ENCODE measurements at regions not wholly inside any gene's neighbourhood (a gene's known extent, or its start where the extent isn't known, plus 50 kb on each side); places are given as distances from the start of the nearest gene placed in this dataset.

DNA sequence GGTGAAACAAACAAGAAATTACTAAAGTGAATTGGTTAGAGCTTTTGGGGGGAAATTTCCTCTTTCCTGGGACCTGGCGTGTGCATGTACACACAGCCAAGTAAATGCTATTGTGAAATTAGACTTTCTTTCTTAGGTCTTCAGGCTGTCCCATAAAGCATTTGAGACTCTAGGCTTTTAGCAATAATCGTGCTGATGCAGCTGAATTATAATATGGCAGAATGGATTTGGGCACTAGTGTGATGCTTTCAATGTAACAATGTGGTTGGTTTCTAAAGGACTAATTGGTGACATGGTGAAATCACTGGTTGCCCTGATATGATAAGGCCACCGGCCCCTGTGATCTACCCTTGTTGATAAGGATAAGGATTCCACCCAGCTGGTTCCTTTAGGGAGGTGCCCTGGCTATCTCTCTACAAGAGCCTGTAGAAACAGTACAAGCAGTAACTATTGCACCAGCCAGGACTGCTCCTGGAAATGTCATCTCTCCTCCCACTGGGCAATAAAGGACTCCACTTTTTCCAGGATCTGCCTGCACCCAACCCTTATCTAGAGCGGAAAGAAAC is 164.1 kb downstream of the TFAP2A start:
- Mint-ChIP-seq H3K4me3 (no peak overlapping the region), H3K9me3 (no peaks in the 10 kb centered on the region)
- POLR2A ChIA-PET: no interaction called here

DNA sequence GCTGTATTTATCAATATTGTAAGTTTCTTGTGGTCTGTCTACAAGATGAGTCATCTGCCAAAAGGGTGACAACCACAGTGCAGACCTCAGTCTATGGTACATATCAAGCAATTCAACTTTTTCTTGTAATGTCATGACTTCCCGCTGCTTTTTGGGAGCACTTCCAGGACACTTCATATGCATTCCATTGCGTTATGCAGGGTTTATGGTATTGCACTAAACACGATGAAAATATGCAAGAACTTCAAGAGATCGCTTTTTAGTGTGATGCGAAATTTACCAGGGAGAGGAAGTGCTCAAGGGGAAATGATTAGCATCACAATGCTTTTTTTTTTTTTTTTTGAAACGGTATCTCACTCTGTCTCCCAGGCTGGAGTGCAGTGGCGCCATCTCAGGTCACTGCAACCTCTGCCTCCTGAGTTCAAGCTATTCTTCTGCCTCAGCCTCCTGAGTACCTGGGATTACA is 166.5 kb downstream of the TFAP2A start:
- Mint-ChIP-seq H3K27me3 (peaks cover 2% of the 10 kb centered on the region), H3K36me3 (no peaks in the 10 kb centered on the region), H3K27ac (no peak overlapping the region), H3K9me3 (no peaks in the 10 kb centered on the region), H3K4me3 (no peak overlapping the region), H3K4me1 (no peaks in the 10 kb centered on the region)
- POLR2A ChIA-PET: no interaction called here
- DNase-seq: no peak
- ATAC-seq (ENCODE audit: low read depth): no peak

More for the DNA sequence above, 164.1 kb downstream of the TFAP2A start:
- peaks cover 2% of the 10 kb centered on the region for H3K27me3 Mint-ChIP-seq
- H3K27ac Mint-ChIP-seq: no peak overlapping the region
- H3K4me1 Mint-ChIP-seq: no peaks in the 10 kb centered on the region
- ATAC-seq (ENCODE audit: low read depth) (no peak), DNase-seq (no peak)
- H3K36me3 Mint-ChIP-seq: no peaks in the 10 kb centered on the region

DNA sequence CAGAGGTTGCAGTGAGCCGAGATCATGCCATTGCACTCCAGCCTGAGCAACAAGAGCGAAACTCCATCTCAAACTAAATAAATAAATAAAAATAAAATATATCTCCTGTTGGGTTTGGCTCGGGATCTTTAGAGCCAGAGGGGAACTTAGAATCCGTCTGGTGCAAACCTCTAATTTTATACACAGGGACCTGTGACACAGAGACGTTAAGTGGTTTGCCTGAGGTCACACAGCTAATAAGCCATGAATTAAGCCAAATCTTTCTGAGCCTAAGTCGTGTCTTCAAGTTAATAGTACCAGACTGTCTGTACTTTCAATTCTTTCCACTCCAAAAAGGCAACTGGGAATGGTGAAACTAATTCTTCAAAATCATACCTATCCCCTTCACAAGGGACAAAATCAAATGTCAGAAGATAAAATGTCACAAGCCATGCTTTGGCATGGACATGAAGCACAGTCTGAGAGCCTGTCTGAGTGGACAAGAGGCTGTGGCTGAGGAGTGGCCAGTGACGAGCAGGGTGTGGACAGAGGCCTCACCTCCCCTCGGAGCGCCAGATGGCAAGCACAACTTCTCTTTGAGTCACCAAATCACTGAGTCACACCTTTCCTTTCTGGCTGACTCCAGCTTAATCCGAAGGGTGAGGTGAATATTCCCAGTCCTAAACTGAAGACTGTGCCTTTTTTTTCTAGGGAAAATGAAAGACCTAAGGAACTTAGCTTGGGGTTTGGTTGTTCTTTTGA is 177.4 kb downstream of the TFAP2A start:
- Mint-ChIP-seq H3K9me3 (no peaks in the 10 kb centered on the region), H3K4me1 (no peaks in the 10 kb centered on the region), H3K4me3 (no peak overlapping the region), H3K36me3 (no peaks in the 10 kb centered on the region), H3K27me3 (no peaks in the 10 kb centered on the region), H3K27ac (no peak overlapping the region)
- POLR2A ChIA-PET: no interaction called here
- no peak for ATAC-seq (ENCODE audit: low read depth)
- DNase-seq: no peak

DNA sequence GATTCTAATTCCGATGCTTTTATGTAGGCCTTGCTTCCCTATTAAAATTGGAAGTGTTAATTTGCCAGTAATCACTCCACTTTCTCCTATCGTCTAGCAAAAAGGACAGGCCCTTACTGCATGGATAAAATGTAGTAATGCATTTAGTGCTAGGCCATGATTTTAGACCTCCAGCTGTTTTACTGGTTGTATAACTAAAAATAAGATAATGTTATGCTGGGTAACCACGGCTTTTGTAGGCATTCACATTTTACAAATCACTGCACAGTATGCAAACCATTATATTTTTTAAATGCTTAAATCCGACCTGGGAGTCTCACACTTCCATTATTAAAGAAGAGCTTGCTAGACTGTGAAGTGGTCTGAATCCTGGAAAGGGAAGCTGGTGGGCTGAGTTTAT is 179.5 kb downstream of the TFAP2A start:
- no peak overlapping the region for H3K4me3 Mint-ChIP-seq
- DNase-seq (no peak), ATAC-seq (ENCODE audit: low read depth) (no peak)
- no peaks in the 10 kb centered on the region for H3K4me1 Mint-ChIP-seq
- H3K27me3 Mint-ChIP-seq: no peaks in the 10 kb centered on the region
- no peak overlapping the region for H3K27ac Mint-ChIP-seq
- no peaks in the 10 kb centered on the region for H3K36me3 Mint-ChIP-seq
- POLR2A ChIA-PET: no interaction called here
- no peaks in the 10 kb centered on the region for H3K9me3 Mint-ChIP-seq

DNA sequence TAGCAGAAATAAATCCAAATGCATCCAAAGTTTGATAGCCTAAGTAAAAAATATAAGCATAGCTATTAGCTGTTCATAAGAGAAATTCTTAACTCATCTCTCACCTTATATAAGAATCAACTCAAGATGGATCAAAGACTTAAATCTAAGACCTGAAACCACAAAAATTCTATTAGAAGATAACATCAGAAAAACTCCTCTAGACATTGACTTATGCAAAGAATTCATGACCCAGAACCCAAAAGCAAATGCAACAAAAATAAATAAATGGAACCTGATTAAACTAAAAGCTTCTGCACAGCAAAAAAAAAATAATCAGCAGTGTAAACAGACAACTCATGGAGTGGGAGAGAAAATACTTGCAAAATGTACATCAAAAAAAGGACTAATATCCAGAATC is 184.3 kb downstream of the TFAP2A start:
- DNase-seq (no peak), ATAC-seq (ENCODE audit: low read depth) (no peak)
- Mint-ChIP-seq H3K27me3 (no peaks in the 10 kb centered on the region), H3K4me3 (no peak overlapping the region), H3K4me1 (no peaks in the 10 kb centered on the region), H3K36me3 (no peaks in the 10 kb centered on the region), H3K9me3 (no peaks in the 10 kb centered on the region), H3K27ac (no peak overlapping the region)
- POLR2A ChIA-PET: no interaction called here

DNA sequence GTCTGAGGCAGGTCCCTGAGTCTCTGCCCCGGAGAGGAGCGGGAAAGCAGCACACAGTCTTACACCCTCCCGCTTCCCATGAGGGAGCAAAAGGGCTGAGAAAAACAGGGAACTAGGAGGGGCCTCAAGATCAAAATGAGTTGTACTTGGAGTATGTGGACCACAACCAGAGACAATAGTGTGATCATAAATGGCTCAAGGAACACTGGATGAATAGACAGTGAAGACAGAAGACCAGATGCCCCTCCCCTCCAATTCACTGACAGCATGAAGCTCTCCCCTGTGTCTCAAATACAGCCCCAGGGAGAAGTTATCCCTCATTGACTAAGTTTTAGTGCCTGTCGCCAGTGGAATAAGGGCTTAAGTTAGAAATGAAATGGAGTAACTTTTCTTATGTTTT is 191.0 kb downstream of the TFAP2A start:
- POLR2A ChIA-PET: no interaction called here
- no peak for ATAC-seq (ENCODE audit: low read depth)
- H3K4me1 Mint-ChIP-seq: no peaks in the 10 kb centered on the region

DNA sequence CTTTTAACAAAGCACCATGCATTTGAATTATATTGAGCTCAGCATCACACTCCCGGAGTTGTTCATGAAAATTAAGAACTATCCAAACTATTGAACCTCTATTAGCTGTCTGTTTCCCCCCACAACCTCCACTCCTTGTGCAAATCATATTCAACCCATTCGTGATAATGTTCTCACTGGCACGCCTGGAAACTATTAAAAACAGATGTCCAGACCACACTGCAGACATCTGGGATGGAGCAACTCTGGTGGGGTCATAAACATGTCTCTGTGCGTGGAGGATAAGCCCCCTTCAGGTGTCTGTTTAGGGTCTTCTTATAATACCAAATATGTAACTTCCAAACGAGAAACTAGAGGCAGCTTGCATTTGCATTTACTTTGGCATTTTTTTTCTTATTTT is 193.7 kb downstream of the TFAP2A start:
- Mint-ChIP-seq H3K4me1 (no peaks in the 10 kb centered on the region), H3K36me3 (no peaks in the 10 kb centered on the region), H3K9me3 (no peaks in the 10 kb centered on the region), H3K27me3 (no peaks in the 10 kb centered on the region), H3K27ac (no peak overlapping the region), H3K4me3 (no peak overlapping the region)
- DNase-seq (no peak), ATAC-seq (ENCODE audit: low read depth) (no peak)
- POLR2A ChIA-PET: no interaction called here

More for the DNA sequence above, 191.0 kb downstream of the TFAP2A start:
- no peak overlapping the region for H3K4me3 Mint-ChIP-seq
- no peak for DNase-seq
- H3K27me3 Mint-ChIP-seq: no peaks in the 10 kb centered on the region
- no peaks in the 10 kb centered on the region for H3K36me3 Mint-ChIP-seq
- no peak overlapping the region for H3K27ac Mint-ChIP-seq
- no peaks in the 10 kb centered on the region for H3K9me3 Mint-ChIP-seq

DNA sequence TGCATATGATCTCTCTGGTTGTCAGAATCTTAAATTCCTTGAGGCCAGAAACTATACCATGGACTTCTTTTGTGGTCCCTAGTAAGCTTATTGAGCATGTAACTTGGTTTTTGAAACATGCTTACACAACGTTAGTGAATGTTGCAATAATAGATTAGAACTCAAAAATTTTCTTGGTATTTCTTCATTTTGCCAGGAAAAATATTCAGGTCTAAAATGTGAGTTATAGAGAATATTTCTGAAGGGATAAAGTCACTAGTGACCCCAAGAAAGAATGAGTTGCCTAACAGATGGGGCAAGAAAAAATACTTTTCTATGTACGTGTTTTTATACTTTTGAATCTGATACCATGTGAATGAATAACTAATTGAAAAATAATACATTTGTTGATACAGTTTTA is 195.4 kb downstream of the TFAP2A start:
- Mint-ChIP-seq H3K27ac (no peak overlapping the region), H3K4me3 (no peak overlapping the region), H3K36me3 (no peaks in the 10 kb centered on the region), H3K27me3 (no peaks in the 10 kb centered on the region), H3K9me3 (no peaks in the 10 kb centered on the region), H3K4me1 (no peaks in the 10 kb centered on the region)
- DNase-seq (no peak), ATAC-seq (ENCODE audit: low read depth) (no peak)
- POLR2A ChIA-PET: no interaction called here

DNA sequence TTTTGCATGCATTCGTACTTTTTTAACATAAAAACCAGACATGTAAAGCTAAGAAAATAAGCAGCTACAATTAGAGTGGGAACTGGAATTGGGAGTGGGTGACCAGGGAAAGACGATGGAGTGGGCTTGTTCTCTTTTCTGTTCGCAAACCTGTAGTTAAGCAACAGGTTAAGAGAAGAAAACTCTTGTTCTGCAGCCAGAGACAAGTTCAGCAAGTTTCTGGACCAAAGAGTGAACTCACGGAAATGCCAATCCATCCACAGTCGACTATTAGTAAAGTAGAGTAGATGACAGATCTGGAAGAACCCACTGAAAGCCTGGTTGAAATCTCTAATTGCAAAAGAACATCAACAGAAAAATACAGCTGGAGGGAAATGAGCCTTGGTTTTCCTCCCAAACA is 197.8 kb downstream of the TFAP2A start:
- no peaks in the 10 kb centered on the region for H3K27me3 Mint-ChIP-seq
- H3K9me3 Mint-ChIP-seq: no peaks in the 10 kb centered on the region
- POLR2A ChIA-PET: no interaction called here
- H3K4me1 Mint-ChIP-seq: no peaks in the 10 kb centered on the region
- H3K27ac Mint-ChIP-seq: no peak overlapping the region
- DNase-seq (no peak), ATAC-seq (ENCODE audit: low read depth) (no peak)
- no peak overlapping the region for H3K4me3 Mint-ChIP-seq
- H3K36me3 Mint-ChIP-seq: no peaks in the 10 kb centered on the region

DNA sequence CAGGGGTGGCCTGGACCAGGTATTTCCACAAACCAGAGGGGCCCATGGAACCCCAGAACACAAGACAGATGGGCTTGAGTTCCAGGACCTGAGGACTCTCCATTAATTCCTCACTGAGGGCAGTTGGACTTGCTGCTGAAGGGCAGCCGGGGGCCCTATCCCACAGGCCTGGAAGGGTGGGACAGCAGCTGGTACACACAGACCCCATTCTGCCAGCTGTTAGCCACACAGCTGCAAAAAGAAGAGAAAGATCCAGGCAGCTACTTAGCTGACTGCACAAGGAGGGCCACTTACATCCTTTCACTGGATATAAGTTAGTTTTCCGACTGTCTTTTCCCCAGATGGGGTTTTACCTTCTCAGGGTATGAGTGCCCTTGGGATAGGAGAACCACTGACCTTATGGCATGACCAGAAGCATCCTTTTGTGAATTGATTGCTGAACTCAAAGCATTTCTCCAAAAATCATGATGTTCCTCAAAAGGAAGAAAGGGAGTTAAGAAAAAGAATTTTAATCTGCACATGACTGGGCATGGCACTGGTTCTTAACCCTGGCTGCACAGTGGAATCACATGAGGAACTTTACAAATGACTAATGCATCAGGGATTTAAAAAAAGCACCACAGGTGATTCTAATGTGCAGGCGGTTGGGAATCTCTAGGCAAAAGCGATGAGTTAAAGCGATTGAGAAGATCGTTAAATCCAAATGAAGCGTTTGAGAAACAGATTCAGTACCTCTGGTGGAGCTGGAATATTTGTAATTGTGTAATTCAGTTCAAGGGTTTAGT is 199.4 kb downstream of the TFAP2A start:
- Mint-ChIP-seq H3K9me3 (no peaks in the 10 kb centered on the region), H3K4me1 (no peaks in the 10 kb centered on the region), H3K4me3 (no peak overlapping the region), H3K36me3 (no peaks in the 10 kb centered on the region), H3K27ac (no peak overlapping the region), H3K27me3 (no peaks in the 10 kb centered on the region)
- DNase-seq (no peak), ATAC-seq (ENCODE audit: low read depth) (no peak)
- POLR2A ChIA-PET: no interaction called here

DNA sequence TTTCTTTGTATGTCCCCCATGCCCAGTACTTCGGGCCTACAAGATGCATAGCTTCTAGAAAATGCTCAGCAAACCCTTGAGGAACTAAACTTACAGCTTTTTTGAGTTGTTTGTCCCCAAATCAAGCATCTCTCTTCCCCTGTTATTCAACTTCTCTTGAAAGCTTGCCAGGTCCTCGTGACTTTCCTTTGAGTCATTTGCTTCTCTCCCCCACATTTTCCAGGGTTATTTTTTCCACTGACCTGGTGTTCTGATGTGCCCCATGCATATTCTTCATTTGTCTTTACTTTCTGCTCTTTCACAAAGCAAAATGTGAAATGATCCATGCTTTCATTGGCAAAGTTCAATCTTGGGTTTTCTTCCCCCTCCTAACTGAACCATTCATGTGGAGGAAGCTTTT is 204.8 kb downstream of the TFAP2A start:
- peaks cover 1% of the 10 kb centered on the region for H3K9me3 Mint-ChIP-seq
- H3K27ac Mint-ChIP-seq: no peak overlapping the region
- peaks cover 3% of the 10 kb centered on the region for H3K27me3 Mint-ChIP-seq
- H3K4me1 Mint-ChIP-seq: no peaks in the 10 kb centered on the region
- DNase-seq: no peak
- H3K4me3 Mint-ChIP-seq: no peak overlapping the region
- no peaks in the 10 kb centered on the region for H3K36me3 Mint-ChIP-seq
- POLR2A ChIA-PET: no interaction called here
- no peak for ATAC-seq (ENCODE audit: low read depth)

DNA sequence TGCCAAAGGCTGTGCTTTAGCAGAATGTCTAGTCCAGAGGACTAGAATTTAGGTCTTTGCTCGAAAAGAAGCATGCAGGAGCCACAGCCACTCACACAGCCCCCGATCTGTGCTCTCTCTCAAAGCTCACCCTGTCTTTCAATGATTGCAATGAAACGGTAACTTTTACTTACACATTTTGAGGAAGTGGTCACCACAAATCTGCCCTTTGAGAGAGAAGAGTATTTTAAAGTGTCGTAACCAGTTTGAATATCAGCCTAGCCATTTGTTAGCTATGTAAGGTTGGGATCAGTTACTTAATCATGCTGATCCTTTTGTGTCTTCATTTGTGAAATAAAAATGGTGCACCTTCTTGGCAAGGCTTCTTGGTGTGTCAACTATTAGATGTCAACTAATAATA is 209.0 kb downstream of the TFAP2A start:
- H3K4me1 Mint-ChIP-seq: no peaks in the 10 kb centered on the region
- ATAC-seq (ENCODE audit: low read depth): no peak
- no peaks in the 10 kb centered on the region for H3K36me3 Mint-ChIP-seq
- H3K9me3 Mint-ChIP-seq: peaks cover 1% of the 10 kb centered on the region
- H3K27ac Mint-ChIP-seq: no peak overlapping the region
- no peak for DNase-seq
- POLR2A ChIA-PET: no interaction called here
- no peak overlapping the region for H3K4me3 Mint-ChIP-seq
- H3K27me3 Mint-ChIP-seq: peaks cover 3% of the 10 kb centered on the region

DNA sequence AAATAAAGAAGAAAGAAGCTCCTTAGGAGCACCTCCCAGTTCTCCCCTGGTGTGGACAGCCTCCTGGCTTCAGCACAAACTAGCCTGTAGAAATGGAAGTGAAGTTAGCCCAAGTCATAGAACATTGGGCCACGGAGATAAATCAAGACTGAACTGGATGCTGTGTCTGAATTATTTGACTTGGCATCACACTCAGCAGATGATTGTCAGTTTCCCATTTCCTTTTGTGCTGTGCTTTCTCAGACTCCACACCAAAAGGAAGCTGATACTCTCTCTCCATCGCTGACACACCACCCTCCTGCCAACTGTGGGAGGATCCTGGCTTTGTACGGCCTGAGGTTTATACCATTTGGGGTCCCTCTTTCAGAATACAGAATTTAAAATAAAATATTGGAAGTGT is 209.8 kb downstream of the TFAP2A start:
- H3K4me3 Mint-ChIP-seq: no peak overlapping the region
- H3K4me1 Mint-ChIP-seq: no peaks in the 10 kb centered on the region
- H3K36me3 Mint-ChIP-seq: no peaks in the 10 kb centered on the region
- no peak overlapping the region for H3K27ac Mint-ChIP-seq
- POLR2A ChIA-PET: no interaction called here
- H3K27me3 Mint-ChIP-seq: peaks cover 3% of the 10 kb centered on the region
- ATAC-seq (ENCODE audit: low read depth) (no peak), DNase-seq (no peak)
- H3K9me3 Mint-ChIP-seq: peaks cover 3% of the 10 kb centered on the region

DNA sequence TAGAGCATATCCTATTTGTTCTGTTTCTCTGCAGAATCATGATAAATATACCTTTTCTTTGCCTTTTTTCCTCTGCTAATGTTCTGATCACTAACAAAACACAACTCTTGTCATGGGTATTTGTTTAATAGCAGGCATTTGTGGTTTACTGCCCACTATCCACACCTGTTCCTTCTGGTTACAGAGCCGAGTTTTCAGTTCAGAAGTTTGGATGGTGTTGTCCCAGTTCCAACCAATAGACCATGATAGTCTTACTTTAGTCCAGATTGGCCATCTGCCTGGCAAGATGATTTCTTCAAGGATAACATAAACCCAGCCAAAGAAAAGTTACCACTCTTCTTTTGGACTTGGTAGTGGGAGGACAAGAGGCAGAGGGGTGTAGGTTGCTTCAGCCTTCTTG is 211.2 kb downstream of the TFAP2A start:
- ATAC-seq (ENCODE audit: low read depth) (no peak), DNase-seq (no peak)
- POLR2A ChIA-PET: no interaction called here
- Mint-ChIP-seq H3K9me3 (peaks cover 3% of the 10 kb centered on the region), H3K4me1 (no peaks in the 10 kb centered on the region), H3K27me3 (no peaks in the 10 kb centered on the region), H3K4me3 (no peak overlapping the region), H3K27ac (no peak overlapping the region), H3K36me3 (no peaks in the 10 kb centered on the region)
